Lung (tissue), 11 donors: ENCODE measurements at regions not wholly inside any gene's neighbourhood (a gene's known extent, or its start where the extent isn't known, plus 50 kb on each side); places are given as distances from the start of the nearest gene placed in this dataset.

Source experiments
- ATAC-seq: fragments of 200-7000 bp; cut with Tn5 transposase; one replicate; pipeline ENCODE4 v1.9.1; 2020; ENCODE audit warnings: moderate number of reproducible peaks; ENCODE audit not compliant: insufficient read depth, low FRiP score
- DNase-seq, 3 donors: peaks; one replicate each; pipeline ENCODE4 v3.0.0-alpha.2; 2013 to 2017
- H3K27ac ChIP-seq, 2 donors: one replicate each; pipeline ENCODE4 v1.5.1; 2013; ENCODE audit warnings: mild to moderate bottlenecking in 2 of 2, moderate library complexity in 2 of 2, control low read depth in 1 of 2, inconsistent platforms in 1 of 2, low read depth in 1 of 2, low read length in 1 of 2
- H3K27me3 ChIP-seq, 3 donors: one replicate each; pipeline ENCODE4 v1.5.1; 2013; ENCODE audit warnings: low read length in 2 of 3; ENCODE audit not compliant: control insufficient read depth in 3 of 3, insufficient read depth in 3 of 3
- H3K36me3 ChIP-seq, 4 donors: one replicate each; pipeline ENCODE4 v1.5.1; 2013; ENCODE audit warnings: low read length in 4 of 4, mild to moderate bottlenecking in 1 of 4, moderate library complexity in 1 of 4; ENCODE audit not compliant: control insufficient read depth in 4 of 4, insufficient read depth in 4 of 4
- H3K4me1 ChIP-seq, 5 donors: one replicate each; pipeline ENCODE4 v1.5.1; 2013; ENCODE audit warnings: low read length in 5 of 5, mild to moderate bottlenecking in 2 of 5, moderate library complexity in 1 of 5; ENCODE audit not compliant: control insufficient read depth in 5 of 5, insufficient read depth in 5 of 5
- H3K4me3 ChIP-seq: one replicate; pipeline ENCODE4 v1.5.1; 2013; ENCODE audit warnings: mild to moderate bottlenecking, control low read depth, moderate library complexity
- H3K9ac ChIP-seq, 2 donors: one replicate each; pipeline ENCODE4 v1.5.1; 2013; ENCODE audit warnings: low read length in 2 of 2, control low read depth in 1 of 2; ENCODE audit not compliant: insufficient read depth in 1 of 2
- H3K9me3 ChIP-seq, 4 donors: one replicate each; pipeline ENCODE4 v1.5.1; 2013; ENCODE audit warnings: low read length in 3 of 4, mild to moderate bottlenecking in 1 of 4, moderate library complexity in 1 of 4; ENCODE audit not compliant: control insufficient read depth in 4 of 4, insufficient read depth in 3 of 4
- WGBS, 2 donors: extraction: QIAGEN DNeasy Blood & Tissue Kit; methylation state at CpG; one replicate each; pipeline ENCODE4 v1.1.7; 2013; 5-methylcytosine and 5-hydroxymethylcytosine counted together
- TF ChIP-seq, protein P1 (sequence below): IDR thresholded peaks from 2 replicates; pipeline ENCODE4 v1.5.1; 2012; ENCODE audit warnings: mild to moderate bottlenecking; ENCODE audit errors: control extremely low read depth, extremely low read depth
- donor health status: control.
- donor health status: control.
- donor health status: Bipolar disorder and iron deficiency.
- donor health status: healthy.
- donor health status: DM: yes; HTN: yes; CAD: no.

DNA sequence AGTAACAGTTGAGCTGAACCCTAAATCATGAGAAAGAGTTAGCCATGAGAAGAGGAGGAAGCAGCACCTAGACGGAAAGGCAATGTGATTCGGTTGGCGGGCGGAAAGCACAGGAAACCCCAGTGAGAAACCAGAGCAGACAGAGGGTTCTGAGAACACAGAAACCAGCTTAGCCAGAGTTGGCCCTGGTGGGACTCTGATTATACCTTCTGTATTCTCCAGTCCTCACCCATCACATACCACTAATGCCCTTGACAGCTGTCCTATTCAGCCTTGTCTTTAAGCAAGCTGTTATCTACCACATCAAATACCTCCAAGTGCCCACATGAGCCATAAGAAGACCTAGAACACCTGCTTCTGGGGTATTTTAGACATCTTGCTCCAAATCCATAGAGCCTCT lies 58.9 kb upstream of the LRRC1 start:
- DNase-seq (no peak), ATAC-seq (no peak)
- no peak overlapping the region for H3K27ac ChIP-seq
- TF ChIP-seq, protein P1, sequence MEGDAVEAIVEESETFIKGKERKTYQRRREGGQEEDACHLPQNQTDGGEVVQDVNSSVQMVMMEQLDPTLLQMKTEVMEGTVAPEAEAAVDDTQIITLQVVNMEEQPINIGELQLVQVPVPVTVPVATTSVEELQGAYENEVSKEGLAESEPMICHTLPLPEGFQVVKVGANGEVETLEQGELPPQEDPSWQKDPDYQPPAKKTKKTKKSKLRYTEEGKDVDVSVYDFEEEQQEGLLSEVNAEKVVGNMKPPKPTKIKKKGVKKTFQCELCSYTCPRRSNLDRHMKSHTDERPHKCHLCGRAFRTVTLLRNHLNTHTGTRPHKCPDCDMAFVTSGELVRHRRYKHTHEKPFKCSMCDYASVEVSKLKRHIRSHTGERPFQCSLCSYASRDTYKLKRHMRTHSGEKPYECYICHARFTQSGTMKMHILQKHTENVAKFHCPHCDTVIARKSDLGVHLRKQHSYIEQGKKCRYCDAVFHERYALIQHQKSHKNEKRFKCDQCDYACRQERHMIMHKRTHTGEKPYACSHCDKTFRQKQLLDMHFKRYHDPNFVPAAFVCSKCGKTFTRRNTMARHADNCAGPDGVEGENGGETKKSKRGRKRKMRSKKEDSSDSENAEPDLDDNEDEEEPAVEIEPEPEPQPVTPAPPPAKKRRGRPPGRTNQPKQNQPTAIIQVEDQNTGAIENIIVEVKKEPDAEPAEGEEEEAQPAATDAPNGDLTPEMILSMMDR: no peak
- H3K4me1 ChIP-seq: peaks cover 0 to 5% (median 0%) of the 10 kb centered on the region in 5 donors
- H3K27me3 ChIP-seq: no peaks in the 10 kb centered on the region
- no peak overlapping the region for H3K9ac ChIP-seq
- no peaks in the 10 kb centered on the region for H3K9me3 ChIP-seq
- H3K36me3 ChIP-seq: no peaks in the 10 kb centered on the region
- WGBS, 2 donors: 15 to 59% methylated on average over 4 of the region's 4 CpGs
- H3K4me3 ChIP-seq: no peak overlapping the region

DNA sequence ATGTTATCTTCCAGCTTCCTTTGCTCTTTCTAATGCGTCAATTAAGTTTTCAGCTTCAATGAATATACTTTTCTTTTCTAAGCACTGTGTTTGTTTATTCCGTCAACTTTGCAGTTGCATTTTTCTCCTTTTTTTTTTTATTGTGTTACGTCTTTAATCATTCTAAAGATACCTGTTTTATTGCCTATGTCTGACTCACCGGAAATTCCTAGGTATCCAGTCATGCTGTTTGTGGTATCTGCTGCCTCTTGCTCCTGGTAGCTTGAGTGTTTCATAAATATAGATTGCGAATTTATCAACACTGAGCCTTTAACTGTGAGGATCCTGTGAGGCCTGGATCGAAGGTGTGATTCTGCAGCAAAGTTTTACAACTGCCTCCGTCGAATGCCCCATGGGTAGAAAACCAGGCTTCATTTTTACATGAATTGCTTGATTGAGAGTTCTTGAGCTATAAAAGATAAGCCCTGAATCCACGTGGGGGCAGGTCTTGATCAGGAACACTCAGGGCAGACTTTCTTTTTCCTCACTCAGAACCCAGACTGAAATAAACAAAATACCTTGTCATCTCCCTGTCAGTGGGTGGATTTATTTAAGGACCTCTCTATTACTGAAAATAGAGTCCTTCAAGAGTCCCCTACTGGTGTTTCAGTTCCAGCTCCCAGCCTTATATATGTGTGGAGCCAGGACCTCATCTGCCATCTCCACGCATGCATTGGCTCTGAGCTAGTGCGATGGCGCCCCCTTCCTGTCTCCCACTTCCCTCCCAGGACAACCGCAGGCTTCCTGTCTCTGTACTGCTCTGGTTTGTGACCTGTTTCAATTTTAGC lies 60.1 kb upstream of the LRRC1 start:
- ATAC-seq (peak; percentile 6), DNase-seq (peak in 1 of 3 donors; percentile 29)
- no peaks in the 10 kb centered on the region for H3K9me3 ChIP-seq
- TF ChIP-seq, protein P1: no peak
- H3K4me1 ChIP-seq: peaks cover 0 to 5% (median 0%) of the 10 kb centered on the region in 5 donors
- WGBS, 2 donors: 59 to 60% methylated on average over 13 of the region's 13 CpGs
- no peak overlapping the region for H3K4me3 ChIP-seq
- H3K9ac ChIP-seq: no peak overlapping the region
- H3K36me3 ChIP-seq: no peaks in the 10 kb centered on the region
- H3K27me3 ChIP-seq: no peaks in the 10 kb centered on the region
- H3K27ac ChIP-seq: no peak overlapping the region

DNA sequence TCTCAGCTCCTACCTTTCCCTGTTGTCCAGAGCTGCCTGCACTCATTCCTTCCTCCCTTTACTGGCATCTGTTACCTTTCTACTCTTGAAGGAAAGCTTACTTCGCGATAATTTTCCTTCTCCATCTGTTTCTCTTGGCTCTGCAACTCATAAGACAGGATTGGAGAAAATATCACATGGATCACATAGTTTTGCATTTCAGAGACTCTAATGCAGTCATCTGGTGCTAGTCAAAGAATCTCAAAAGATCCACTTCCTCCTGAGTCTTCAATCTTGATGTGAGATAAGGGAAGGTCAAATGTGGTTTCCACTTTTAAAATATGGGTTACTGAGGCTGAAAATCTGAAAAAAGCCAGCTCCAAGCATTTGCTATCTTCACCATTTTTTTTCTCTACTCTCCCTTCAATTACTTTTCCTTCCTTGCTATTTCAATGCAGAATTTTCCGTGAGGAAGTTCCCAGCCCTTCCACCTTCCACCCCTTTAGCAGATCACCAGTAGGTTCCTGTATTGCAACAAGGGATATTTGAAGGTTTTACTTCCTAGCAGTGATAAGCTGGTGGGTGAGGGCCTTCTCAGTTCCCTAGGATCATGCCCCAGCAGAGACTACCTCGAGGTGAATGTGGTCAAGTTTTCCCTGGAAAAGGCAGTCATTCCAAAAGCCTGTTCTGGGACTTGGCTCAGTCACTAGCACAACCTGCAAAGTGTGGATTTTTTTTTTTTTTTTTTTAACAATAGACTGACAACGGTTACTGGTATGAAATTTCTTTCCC lies 62.8 kb upstream of the LRRC1 start:
- no peak overlapping the region for H3K27ac ChIP-seq
- 70 to 73% methylated on average over 5 of the region's 5 CpGs for WGBS, 2 donors
- ATAC-seq: no peak
- peaks cover 0 to 5% (median 0%) of the 10 kb centered on the region in 5 donors for H3K4me1 ChIP-seq
- TF ChIP-seq, protein P1: no peak
- H3K4me3 ChIP-seq: no peak overlapping the region
- H3K27me3 ChIP-seq: no peaks in the 10 kb centered on the region
- H3K36me3 ChIP-seq: no peaks in the 10 kb centered on the region
- no peak for DNase-seq
- no peak overlapping the region for H3K9ac ChIP-seq
- no peaks in the 10 kb centered on the region for H3K9me3 ChIP-seq
